OCI-LY3 (cell line): ENCODE measurements at regions not wholly inside any gene's neighbourhood (a gene's known extent, or its start where the extent isn't known, plus 50 kb on each side); places are given as distances from the start of the nearest gene placed in this dataset.

ENCODE experiments used
- EZH2phosphoT487 ChIP-seq: fragments of 200-600 bp; shearing (Covaris generic); IDR thresholded peaks from 2 replicates; pipeline ENCODE4 v1.6.1; 2018; ENCODE audit warnings: antibody characterized with exemption, mixed run types, low read depth
- TF ChIP-seq, protein P1 (sequence below): fragments of 200-600, 300-600 bp; sonication (generic); IDR thresholded peaks from 2 replicates; pipeline ENCODE4 v1.5.1; 2014; ENCODE audit warnings: antibody characterized with exemption, low read length, low read depth

DNA sequence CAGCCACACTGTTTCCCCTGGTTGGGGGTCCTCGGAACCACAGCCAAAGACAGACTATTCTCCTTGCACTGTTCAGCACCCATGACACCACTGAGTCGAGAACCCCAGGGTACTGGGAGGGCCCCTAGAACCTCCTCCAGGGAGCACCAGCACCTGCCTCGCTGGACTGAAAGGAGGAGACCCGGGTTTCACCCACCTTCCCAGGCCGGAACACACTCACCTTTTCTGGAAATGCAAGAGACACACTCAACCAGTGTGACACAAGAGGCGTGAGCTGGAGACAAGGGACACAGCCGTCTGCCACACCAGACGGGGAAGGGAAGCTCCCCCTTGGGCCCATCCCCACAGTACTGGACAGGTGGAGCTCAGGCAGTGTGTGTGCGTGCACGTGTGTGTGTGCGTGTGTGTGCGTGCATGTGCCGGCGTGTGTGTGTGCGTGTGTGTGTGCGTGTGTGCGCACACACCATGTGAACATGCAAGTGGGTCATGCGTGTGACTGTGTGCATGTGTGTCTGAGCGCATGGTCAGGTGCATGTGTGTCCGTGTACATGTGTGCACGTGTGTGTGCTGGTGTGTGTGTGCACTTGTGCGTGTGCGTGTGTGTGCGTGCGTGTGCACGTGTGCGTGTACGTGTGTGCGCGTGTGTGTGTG, 128.8 kb upstream of the NKX1-1 start:
- TF ChIP-seq, protein P1, sequence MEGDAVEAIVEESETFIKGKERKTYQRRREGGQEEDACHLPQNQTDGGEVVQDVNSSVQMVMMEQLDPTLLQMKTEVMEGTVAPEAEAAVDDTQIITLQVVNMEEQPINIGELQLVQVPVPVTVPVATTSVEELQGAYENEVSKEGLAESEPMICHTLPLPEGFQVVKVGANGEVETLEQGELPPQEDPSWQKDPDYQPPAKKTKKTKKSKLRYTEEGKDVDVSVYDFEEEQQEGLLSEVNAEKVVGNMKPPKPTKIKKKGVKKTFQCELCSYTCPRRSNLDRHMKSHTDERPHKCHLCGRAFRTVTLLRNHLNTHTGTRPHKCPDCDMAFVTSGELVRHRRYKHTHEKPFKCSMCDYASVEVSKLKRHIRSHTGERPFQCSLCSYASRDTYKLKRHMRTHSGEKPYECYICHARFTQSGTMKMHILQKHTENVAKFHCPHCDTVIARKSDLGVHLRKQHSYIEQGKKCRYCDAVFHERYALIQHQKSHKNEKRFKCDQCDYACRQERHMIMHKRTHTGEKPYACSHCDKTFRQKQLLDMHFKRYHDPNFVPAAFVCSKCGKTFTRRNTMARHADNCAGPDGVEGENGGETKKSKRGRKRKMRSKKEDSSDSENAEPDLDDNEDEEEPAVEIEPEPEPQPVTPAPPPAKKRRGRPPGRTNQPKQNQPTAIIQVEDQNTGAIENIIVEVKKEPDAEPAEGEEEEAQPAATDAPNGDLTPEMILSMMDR, result no peak
- no peak for TF ChIP-seq EZH2phosphoT487
